ENCODE measurements at regions not wholly inside any gene's neighbourhood (a gene's known extent, or its start where the extent isn't known, plus 50 kb on each side); places are given as distances from the start of the nearest gene placed in this dataset.

DNA sequence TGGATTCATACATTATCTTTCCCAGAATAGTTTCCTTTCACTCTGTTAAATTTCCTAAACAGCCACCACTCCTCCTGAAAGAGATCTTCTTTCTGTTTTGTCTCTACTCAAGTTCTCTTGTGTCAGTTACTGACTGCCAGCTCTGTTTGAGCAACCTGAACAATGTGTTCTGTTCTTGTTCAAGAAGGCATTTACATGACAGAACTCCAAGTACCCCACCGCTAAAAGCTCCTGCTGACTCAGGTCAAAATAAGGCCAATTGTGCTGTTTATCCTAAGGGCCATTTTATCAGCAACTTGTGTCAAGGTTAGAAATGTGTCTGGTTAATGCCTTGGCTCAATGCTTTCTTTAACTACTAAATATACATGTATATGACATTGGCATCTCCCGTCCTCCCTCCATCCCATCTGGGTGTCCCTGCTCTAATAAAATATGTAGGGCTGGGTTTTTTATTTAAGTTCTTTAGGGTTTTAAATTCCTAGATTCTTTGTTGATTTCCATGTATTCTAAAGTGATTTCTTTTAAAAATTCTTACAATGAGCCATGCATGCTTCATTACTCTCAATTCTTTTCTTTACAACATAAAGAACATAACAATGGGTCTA, 144.3 kb upstream of the PAQR3 start:
- peak; percentile 12 for DNase-seq (ENCODE audit: low read depth, low spot score)

DNA sequence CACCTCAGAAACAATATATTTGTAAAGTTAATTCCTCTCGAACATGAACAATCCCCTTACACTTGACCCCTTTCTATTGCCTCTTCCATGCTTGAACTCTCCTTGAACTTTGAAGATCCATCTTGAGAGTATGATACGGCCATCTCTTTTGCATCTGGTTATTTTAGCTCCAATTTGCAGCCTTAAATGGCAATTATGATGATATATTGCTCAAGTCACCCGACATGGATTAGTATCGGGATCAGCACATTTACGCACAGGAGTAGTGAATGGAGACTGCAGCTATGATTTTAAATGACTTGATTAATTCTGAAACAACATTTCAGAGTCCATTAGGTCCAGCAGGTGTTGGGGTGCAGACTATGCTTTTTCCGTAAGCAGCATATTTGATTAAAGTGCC, 143.8 kb upstream of the PAQR3 start:
- DNase-seq (ENCODE audit: low read depth, low spot score), result no peak

DNA sequence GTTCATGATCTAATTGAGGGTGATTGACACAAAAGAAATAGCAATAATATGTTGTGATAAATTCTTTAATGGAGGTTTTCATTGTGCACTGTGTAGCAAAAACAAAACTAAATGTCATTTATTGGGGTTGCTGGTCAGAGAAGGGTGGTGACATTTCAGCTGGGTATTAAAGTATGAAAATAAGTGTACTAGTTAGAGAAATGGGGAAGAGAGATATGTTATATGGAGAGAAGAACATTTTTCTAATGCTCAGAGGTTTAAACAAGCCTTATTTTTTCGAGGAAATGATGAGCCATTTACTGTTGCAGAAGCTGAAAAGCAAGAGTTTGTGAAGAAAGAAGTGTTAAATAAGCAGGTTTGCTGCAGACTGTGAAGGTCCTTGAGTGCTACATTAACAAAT, 142.7 kb upstream of the PAQR3 start:
- DNase-seq (ENCODE audit: low read depth, low spot score), result no peak

DNA sequence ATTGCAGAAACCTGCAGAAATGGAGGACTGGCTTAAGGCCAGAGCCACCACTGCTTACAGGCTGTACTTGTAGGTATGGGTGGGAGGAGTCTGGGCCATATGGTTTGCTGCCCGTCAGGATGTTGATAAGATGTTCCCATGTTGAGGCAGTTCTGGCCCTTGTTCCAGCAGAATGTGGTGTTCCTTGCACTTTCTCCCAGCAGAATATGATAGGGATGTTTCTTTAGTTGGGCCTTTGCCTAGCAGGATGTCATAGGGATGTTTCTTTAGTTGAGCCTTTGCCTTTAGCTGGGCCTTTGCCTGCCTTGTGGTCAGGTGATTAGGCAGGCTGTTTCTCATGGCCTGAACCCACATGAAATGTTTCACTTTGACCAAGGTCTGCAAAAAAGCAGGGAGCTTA, 139.1 kb upstream of the PAQR3 start:
- no peak for DNase-seq (ENCODE audit: low read depth, low spot score)

DNA sequence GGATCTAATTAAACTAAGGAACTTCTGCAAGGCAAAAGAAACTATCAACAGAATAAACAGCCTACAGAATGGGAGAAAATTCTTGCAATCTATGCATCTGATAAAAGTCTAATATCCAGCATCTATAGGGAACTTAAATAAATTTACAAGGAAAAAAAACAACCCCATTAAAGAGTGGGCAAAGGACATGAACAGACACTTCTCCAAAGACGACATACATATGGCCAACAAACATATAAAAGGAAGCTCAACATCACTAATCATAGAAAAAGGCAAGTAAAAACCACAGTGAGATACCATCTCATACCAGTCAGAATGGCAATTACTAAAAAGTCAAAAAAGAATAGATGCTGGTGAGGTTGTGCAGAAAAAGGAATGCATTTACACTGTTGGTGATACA, 134.8 kb upstream of the PAQR3 start:
- DNase-seq (ENCODE audit: low read depth, low spot score), result no peak

DNA sequence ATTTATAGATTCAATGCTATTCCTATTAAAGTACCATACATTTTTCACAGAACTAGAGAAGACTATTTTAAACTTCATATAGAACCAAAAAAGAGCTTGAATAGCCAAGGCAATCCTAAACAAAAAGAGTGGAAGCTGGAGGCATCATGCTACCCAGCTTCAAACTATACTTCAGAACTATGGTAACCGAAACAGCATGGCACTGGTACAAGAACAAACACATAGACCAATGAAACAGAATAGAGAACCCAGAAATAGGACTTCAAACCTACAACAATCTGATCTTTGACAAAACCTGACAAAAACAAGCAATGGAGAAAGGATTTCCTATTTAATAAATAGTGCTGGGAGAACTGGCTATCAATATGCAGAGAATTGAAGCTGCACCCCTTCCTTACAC, 134.2 kb upstream of the PAQR3 start:
- DNase-seq (ENCODE audit: low read depth, low spot score), result no peak

DNA sequence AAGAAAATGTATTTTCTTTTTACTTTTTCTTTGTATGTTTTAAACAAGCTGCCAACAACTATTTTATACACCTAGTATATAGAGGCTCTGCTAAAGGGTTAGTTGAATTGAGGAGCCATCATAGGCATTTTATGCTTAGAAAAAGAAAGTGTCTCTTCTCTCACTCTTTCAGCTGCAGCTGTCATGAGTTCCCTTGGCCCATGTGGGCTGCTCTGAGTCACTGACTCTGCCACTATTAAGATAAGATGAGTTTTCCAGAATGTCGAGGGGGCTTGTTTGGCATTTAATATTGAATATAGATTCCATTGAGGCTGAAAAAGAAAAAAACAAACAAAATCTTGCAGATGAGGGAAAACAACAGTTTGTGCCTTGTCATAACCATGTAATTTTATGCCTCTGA, 126.0 kb upstream of the PAQR3 start:
- DNase-seq (ENCODE audit: low read depth, low spot score), result no peak

DNA sequence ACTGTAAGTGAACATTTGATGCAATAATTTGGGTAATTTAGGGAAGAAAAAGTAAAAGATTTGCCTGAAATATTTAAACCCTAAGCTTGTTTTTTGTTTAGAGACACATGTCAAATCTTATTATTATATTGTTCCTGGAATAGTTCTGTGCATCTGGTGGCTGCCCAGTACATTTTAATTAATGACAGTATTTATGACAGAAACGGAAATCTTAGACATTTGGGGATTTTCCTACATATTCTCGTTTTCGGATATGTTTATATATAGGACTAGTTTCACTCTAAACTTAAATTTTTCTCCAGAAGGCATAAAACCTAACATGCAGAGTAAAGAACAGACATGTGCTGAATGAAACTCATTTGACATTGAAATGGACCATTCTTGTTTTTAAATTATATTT, 125.6 kb upstream of the PAQR3 start:
- DNase-seq (ENCODE audit: low read depth, low spot score), result no peak

DNA sequence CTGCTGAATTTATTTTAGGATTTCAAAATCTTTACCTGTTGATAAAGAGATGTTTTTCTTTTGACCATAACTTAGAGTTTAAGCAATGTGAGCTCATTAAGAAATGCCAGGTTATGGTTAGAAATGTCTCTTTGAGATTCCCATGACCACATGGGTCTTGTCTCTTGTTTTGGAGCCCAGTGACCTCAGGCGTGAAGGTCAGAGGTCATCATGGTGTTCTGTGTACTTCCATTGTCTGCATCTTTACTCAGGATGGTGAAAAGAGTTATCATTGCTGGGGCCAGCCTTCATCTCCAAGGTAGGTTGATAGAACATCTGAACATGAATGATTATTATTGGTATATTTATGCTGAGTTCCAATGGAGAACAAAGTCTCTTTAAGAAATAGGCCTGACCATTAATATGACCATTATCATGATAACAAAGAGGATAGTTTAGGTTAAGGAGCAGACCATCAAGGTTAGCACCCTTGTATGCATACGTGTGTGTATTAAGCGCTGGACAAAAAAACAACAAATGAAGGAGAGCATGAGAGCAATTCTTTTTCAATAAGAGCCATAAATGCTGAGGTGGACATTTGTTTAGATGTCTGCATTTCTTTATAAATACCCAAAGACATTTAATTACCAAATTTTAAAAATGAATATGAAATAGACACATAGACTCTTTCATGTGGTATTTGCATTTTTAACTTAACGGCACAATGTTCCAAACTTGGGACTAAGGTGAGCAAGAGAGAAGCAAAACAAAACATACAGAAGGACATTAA, 120.6 kb upstream of the PAQR3 start:
- DNase-seq (ENCODE audit: low read depth, low spot score), result no peak

DNA sequence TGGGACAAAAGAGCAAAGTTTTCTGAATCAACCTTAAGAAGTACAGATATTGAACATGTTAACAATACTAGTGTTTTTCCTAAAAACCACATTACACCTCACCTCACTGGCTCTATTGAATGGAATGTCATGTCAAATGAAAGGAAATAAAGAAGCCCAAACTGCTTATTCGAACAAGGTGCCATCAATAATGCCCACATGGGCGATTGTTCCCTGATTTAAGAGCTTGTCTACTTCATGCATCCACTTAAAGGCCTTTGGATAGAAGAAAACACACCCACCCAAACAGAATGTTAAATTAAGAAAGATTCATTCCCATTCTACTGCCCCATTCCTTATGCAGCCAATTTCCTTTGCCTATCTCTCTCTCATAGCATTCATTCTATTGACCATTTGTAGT, 118.5 kb upstream of the PAQR3 start:
- no peak for DNase-seq (ENCODE audit: low read depth, low spot score)

DNA sequence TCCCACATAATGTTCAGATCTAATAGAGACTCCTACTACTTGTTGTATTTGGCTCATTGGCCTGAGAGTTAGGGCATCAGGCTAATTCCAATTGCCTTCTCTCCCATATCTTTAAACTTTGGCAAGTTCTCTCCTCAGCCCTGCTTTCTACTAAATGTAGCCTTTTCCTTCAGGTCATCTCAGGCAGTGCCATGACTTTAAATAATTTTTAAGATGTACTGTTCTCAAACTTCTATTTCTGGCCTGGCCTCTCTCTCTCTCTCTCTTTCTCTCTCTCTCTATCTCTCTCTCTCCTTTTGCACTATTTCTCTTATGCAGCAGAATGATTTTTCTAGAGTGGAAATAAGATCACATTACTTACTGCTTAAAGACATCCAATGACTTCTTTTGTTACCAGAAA, 114.5 kb upstream of the PAQR3 start:
- no peak for DNase-seq (ENCODE audit: low read depth, low spot score)

DNA sequence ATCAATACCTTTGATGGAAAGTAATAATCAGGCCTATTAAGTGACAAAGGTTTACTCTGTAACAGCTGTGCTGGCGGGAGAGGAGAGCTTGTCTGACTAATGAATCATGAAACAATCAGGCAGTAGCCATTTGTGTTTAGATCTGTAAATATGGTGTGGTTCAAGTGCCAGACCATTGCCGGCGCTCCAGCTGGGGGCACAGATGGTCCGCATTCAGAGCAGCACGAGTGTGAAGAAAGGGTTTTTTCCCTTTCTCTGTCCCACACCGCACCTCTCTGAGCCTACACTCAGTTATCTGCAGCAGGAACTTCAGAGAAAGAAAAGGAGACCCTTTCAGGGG, 111.3 kb upstream of the PAQR3 start:
- no peak for DNase-seq (ENCODE audit: low read depth, low spot score)

DNA sequence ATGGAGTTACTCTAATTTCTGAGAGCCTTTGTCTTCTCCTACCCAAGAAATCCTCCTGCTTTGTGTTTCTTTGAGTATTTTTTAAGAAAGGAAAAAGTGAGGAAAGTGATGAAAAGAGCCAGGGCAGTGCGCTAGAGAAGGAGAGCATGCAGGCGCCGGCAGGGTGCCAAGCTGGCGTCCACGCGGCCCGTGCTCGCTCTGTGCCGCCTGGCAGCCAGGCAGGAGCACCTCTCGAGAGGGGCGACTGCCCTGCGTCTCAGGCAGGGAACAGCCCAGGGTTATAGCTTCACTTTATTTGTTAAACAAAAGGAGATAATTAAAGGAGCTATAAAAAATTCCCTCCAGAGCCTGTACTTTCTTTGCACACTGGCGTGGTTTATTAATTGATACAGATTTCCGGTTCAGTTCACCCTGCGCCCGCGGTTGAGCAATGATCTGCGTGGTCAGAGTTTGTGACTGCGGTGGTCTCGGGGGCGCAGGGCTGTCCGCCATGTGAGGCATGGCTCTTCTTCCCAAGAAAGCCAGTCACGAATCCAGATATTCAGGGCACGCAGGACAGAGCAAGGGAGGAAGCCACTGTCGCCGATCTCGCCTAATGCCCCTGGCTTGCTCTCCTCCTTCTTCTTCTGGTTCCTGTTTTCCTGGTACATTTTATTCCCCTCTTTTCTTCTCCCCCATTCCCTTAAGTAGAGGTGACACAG, 110.8 kb upstream of the PAQR3 start:
- DNase-seq (ENCODE audit: low read depth, low spot score), result no peak

DNA sequence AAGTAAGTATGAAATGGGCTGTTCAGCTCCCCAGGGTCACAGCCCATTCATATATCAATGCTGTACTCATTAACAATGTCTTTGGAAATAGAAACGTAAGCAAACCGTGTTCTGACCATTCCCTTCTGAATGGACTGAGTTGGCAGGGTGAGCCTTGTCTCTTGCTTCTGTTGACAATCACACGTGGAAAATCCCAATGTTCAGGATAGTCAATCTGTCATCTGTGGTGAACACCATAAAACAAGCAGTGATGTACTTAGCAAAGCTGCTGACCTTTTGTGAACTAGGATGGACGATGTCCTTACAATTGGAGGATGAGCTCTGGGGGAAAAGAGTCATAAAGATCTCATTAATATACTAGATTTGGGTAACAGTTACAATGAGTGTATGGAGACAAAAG, 109.6 kb upstream of the PAQR3 start:
- no peak for DNase-seq (ENCODE audit: low read depth, low spot score)

DNA sequence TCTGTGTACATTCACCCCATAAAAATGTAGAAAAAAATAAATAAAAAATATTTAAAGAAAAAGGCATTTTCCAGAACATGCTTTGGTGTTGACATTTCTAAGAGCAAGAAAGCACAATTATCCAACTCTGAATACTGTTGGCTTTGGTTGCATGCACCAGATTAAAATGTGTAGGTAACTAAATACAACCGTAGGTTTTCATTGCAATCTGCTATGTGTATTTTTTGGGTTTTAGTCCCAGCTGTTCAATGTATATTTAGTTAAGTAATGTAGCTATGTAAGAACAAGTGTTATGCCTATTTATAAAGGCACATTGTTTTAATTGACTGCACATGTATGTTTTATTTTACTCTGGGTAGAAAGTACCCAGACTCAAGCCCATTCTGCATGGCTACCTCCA, 108.1 kb upstream of the PAQR3 start:
- no peak for DNase-seq (ENCODE audit: low read depth, low spot score)

DNA sequence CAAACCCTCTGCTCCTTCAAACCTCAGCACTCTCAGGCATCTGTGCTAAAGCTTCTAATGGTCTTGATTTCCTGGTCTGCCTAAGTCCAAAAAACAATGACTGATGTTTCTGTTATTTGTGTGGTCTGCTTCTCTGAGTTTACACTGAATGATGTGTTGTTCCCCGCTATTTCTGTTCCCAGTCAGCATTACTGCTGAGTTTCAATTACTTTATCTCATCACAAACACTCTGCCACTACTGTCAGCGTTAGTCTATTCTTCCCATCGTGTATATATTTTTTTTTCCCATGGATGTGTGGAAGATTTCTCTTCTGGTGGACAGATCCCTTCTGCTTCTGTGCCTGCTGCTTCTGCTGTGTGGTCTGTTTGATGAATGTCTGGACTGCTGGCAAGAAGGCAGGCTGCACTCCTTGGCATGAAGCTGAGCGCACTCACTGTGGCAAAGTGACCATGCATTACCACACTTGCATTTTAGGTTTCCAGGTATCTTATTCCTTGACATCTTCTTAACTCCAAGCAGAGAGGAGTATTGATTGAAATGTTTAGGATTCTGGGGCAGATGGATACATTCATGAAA, 106.9 kb upstream of the PAQR3 start:
- DNase-seq (ENCODE audit: low read depth, low spot score), result no peak

DNA sequence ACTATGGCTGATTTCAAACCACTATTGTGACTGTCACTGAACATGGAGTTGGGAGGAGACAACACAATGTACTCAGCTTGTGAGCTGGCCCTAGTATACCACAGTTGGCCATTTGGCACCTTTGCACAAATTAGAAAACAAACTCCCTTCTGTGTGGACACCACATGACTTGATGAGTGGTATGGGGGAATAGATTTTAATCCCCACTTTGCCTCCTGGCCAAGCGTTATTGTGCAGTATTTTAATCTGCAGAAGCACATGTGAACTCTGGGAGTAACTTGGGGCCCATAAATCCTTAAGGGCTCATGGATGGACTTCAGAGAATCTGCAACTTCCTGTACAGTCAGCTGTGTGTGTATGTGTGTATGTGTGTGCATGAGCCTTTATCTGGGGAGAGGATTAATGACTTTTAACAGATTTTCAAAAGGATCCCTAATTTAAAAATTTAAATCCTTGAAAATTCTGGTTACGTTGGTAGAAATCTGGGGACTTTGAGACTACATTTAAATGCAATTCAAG, 105.0 kb upstream of the PAQR3 start:
- no peak for DNase-seq (ENCODE audit: low read depth, low spot score)

DNA sequence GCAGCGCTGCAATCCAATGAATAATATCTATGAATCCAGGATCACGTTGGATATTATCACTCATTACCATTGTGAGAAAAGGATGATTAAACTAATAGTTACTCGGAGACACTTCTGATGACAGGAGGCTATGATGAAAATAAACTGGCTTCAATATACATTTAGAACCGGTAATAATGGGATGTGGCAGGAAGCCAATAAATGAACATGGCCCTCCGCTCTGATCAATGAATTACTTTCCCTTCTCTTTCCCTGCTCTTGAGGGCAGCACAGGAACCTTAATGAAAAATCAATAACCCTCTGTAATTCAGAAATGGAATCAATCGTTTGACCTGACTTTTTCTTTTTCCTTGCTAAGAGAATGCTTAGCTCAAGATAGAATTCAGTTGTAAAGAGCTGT, 103.9 kb upstream of the PAQR3 start:
- no peak for DNase-seq (ENCODE audit: low read depth, low spot score)

DNA sequence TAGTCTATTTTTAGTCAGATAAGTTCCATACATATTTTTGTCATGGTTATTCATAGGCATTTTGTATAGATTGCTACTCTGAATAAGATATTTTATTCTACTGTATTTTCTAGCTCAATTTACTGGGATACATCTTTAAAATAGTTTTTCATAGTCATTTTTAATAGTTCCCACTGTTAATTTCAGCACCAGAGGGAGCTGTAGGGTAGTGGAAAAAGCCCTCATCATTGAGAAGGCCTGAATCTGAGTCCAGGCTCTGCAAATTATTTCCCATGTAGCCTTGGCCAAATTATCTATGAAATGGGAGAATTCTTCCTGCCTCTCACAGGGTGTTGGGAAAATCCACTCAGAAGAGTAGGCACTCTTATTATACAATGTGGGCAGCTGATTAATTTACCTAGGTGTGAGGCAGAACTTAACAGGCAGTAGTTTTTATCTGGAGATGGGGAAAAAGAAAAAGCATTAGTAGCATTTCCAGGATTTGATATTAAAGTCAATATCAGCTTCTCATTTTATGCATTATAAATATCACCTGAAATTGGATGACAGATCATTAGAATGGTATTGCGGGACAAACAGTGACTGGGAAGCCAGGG, 102.9 kb upstream of the PAQR3 start:
- DNase-seq (ENCODE audit: low read depth, low spot score), result no peak

DNA sequence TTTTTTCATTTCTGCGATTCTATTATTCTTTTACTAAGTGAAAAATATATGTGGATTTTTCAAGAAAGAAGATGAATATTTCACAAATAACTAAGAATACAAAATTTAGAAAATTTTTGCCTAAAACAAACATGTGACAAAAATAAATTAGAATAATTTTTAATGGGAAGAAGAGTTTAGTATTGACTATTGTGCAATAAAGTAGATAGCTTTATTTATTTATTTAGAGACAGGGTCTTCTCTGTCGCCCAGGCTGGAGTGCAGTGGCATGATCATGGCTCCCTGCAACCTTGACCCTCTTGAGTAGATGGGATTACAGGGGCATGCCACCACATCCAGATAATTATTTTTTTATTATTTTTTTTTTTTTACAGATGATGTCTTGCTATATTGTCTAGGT, 95.3 kb upstream of the PAQR3 start:
- DNase-seq (ENCODE audit: low read depth, low spot score), result no peak

DNA sequence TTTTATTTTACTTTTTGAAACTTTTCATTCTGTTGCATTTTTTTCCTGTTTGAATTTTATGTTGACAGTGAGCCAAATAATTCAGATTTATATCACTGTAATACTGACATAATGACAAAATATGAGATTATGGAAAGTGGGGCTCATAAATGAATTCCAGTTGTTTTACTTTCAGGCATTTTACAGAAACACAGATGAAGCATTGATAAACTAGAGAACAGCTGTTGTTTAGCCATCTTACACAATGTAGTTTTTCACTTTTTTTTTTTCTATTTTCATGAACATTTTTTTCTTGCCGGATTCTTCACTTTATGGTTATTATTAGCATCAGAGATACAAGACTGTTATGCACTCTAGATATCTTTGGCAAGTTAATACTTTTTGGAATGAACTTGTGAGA, 91.7 kb upstream of the PAQR3 start:
- DNase-seq (ENCODE audit: low read depth, low spot score), result no peak

DNA sequence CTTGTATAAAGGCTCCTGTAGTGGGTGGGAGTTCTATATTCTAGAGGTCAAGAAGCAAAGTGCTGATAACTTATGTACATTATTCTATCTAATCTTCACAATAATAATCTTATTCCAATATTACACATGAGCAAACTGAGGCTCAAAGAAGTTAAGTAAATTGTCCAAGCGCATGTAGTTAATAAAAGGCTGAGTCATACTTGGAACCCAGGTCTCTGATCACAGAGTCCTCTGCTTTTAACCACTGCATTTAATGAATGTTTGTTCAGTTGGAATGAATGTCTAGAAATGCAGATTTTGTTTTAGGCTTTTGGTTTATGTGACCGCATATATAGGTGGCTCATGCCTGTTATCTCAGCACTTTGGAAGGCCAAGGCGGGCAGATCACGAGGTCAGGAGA, 88.4 kb upstream of the PAQR3 start:
- DNase-seq (ENCODE audit: low read depth, low spot score), result no peak
